ENCODE measurements at regions not wholly inside any gene's neighbourhood (a gene's known extent, or its start where the extent isn't known, plus 50 kb on each side); places are given as distances from the start of the nearest gene placed in this dataset.

GRCh38 chr14:105773584-105773983, 247.2 kb downstream of the TMEM121 start (continued):
- TF ChIP-seq CHD7 (IDR thresholded peaks at IDR 0.05; ENCODE audit: insufficient replicate concordance, low read length) (no peak), HDAC2 (IDR thresholded peaks at IDR 0.05; ENCODE audit: borderline replicate concordance in 1 of 2, low read depth in 2 of 2, low read length in 2 of 2) (no peak), PHF8 (conservative IDR thresholded peaks at IDR 0.05; ENCODE audit: low read depth, low read length) (no peak), BACH1 (IDR thresholded peaks at IDR 0.05; ENCODE audit: low read length) (no peak), KDM1A (IDR thresholded peaks at IDR 0.05; ENCODE audit: borderline replicate concordance, low read length) (no peak), RNF2 (IDR thresholded peaks at IDR 0.05; ENCODE audit: borderline replicate concordance, low read depth, low read length, missing control alignments, poor library complexity, severe bottlenecking) (no peak), CBX8 (IDR thresholded peaks at IDR 0.05; ENCODE audit: borderline replicate concordance, low read depth, low read length) (no peak), ZNF274 (IDR thresholded peaks at IDR 0.05; ENCODE audit: borderline replicate concordance, extremely low read depth, low read length) (no peak), EP300 (IDR thresholded peaks at IDR 0.05; ENCODE audit: borderline replicate concordance in 1 of 2, low read depth in 2 of 2, low read length in 2 of 2) (no peak), KDM5A (IDR thresholded peaks at IDR 0.05; ENCODE audit: low read length) (no peak), MAFK (IDR thresholded peaks at IDR 0.05; ENCODE audit: low read depth, low read length) (no peak)

Measured in H1 (cell line).